GM19395 (cell line): ENCODE measurements at regions not wholly inside any gene's neighbourhood (a gene's known extent, or its start where the extent isn't known, plus 50 kb on each side); places are given as distances from the start of the nearest gene placed in this dataset.
A peak's percentile ranks its signal among the peaks of the same experiment; 100 is the strongest.

Experiments used
- ATAC-seq: cut with Tn5 transposase; IDR thresholded peaks from one replicate; pipeline ENCODE4 v1.9.1; 2021; ENCODE audit warnings: mild to moderate bottlenecking, moderate library complexity; ENCODE audit not compliant: unreplicated experiment

- no peak for ATAC-seq
Measured at GRCh38 chr11:95335989-95336388, 105.0 kb upstream of the SESN3 start.

GRCh38 chr11:95331161-95331560, 100.2 kb upstream of the SESN3 start:
- no peak for ATAC-seq

- ATAC-seq, result no peak
Measured at GRCh38 chr11:95330302-95330701, 99.3 kb upstream of the SESN3 start.

- ATAC-seq, result no peak
Measured at GRCh38 chr11:95327273-95327948, 96.4 kb upstream of the SESN3 start.

GRCh38 chr11:95325777-95326258, 94.8 kb upstream of the SESN3 start:
- ATAC-seq, result no peak

- ATAC-seq, result no peak
Measured at GRCh38 chr11:95324826-95325225, 93.8 kb upstream of the SESN3 start.

GRCh38 chr11:95322539-95322938, 91.5 kb upstream of the SESN3 start:
- ATAC-seq, result no peak

- no peak for ATAC-seq
Measured at GRCh38 chr11:95318498-95318897, 87.5 kb upstream of the SESN3 start.

GRCh38 chr11:95308512-95309035, 77.6 kb upstream of the SESN3 start:
- ATAC-seq, result no peak

- ATAC-seq, result no peak
Measured at GRCh38 chr11:95307286-95307685, 76.3 kb upstream of the SESN3 start.

- ATAC-seq, result no peak
Measured at GRCh38 chr11:95306801-95307200, 75.8 kb upstream of the SESN3 start.

GRCh38 chr11:95306123-95306522, 75.1 kb upstream of the SESN3 start:
- no peak for ATAC-seq

- no peak for ATAC-seq
Measured at GRCh38 chr11:95305705-95306104, 74.7 kb upstream of the SESN3 start.

- peak; percentile 66 for ATAC-seq
Measured at GRCh38 chr11:95304777-95305176, 73.8 kb upstream of the SESN3 start.

GRCh38 chr11:95302211-95302610, 71.2 kb upstream of the SESN3 start:
- no peak for ATAC-seq

- no peak for ATAC-seq
Measured at GRCh38 chr11:95301474-95301873, 70.5 kb upstream of the SESN3 start.

GRCh38 chr11:95299078-95299679, 68.2 kb upstream of the SESN3 start:
- no peak for ATAC-seq

GRCh38 chr11:95297680-95298452, 66.9 kb upstream of the SESN3 start:
- no peak for ATAC-seq

GRCh38 chr11:95296621-95297025, 65.6 kb upstream of the SESN3 start:
- ATAC-seq, result peak; percentile 97

GRCh38 chr11:95296165-95296564, 65.2 kb upstream of the SESN3 start:
- peak; percentile 23 for ATAC-seq

GRCh38 chr11:95295382-95296149, 64.6 kb upstream of the SESN3 start:
- no peak for ATAC-seq
